Caco-2 (cell line): ENCODE measurements at regions not wholly inside any gene's neighbourhood (a gene's known extent, or its start where the extent isn't known, plus 50 kb on each side); places are given as distances from the start of the nearest gene placed in this dataset.

Source experiments
- BruUV-seq: library from RNA; stranded (reverse); fragments of 400-500 nt; replicated peaks from 2 replicates; lab custom pipeline; 2021; lab: Mats Ljungman, UMichigan
- CTCF ChIA-PET: fragments of 300-600 bp; sonication (Branson Sonifier 250); formaldehyde crosslinking; loops from one replicate; lab custom pipeline; 2022; ENCODE audit warnings: antibody characterized with exemption; lab: Charles Lee
- POLR2A ChIA-PET: fragments of 300-600 bp; sonication (Branson Sonifier 250); formaldehyde crosslinking; loops from one replicate; lab custom pipeline; 2022; ENCODE audit warnings: antibody characterized with exemption; lab: Charles Lee
- DNase-seq, 2 experiments: peaks; one replicate each; pipeline versions ENCODE4 v3.0.0 to v3.0.0-alpha.2; 2020 to 2022
- H3K27me3 ChIP-seq: replicated peaks from 2 replicates; pipeline ENCODE4 v1.6.0; 2011; ENCODE audit warnings: low read length; ENCODE audit not compliant: control insufficient read depth, insufficient read depth
- H3K36me3 ChIP-seq: 2 replicates; pipeline ENCODE4 v1.5.1; 2011; ENCODE audit warnings: low read length; ENCODE audit not compliant: control insufficient read depth, insufficient read depth
- H3K4me1 ChIP-seq: fragments of 250-450 bp; sonication (Bioruptor Pico); 2 replicates; pipeline ENCODE4 v1.5.1; 2020; ENCODE audit warnings: mild to moderate bottlenecking
- H3K4me3 ChIP-seq: 2 replicates; pipeline ENCODE4 v1.5.1; 2011; ENCODE audit warnings: low read depth, mild to moderate bottlenecking, control low read depth, low read length
- H3K9me3 ChIP-seq: fragments of 250-450 bp; sonication (Bioruptor Pico); 2 replicates; pipeline ENCODE4 v1.5.1; 2020; ENCODE audit warnings: mild to moderate bottlenecking, moderate library complexity
- H3K27ac Mint-ChIP-seq: one replicate; pipeline ENCODE4 v1.8.0; 2022; ENCODE audit warnings: mixed read lengths; ENCODE audit not compliant: unreplicated experiment
- H3K27me3 Mint-ChIP-seq: one replicate; pipeline ENCODE4 v1.8.0; 2022; ENCODE audit warnings: mixed read lengths; ENCODE audit not compliant: insufficient read depth, unreplicated experiment
- H3K36me3 Mint-ChIP-seq: one replicate; pipeline ENCODE4 v1.8.0; 2022; ENCODE audit warnings: mild to moderate bottlenecking, mixed read lengths; ENCODE audit not compliant: insufficient read depth, unreplicated experiment
- H3K4me1 Mint-ChIP-seq: one replicate; pipeline ENCODE4 v1.8.0; 2022; ENCODE audit warnings: low read depth, mixed read lengths; ENCODE audit not compliant: unreplicated experiment
- H3K4me3 Mint-ChIP-seq: one replicate; pipeline ENCODE4 v1.8.0; 2022; ENCODE audit warnings: mild to moderate bottlenecking, moderate library complexity, mixed read lengths; ENCODE audit not compliant: unreplicated experiment
- H3K9me3 Mint-ChIP-seq: one replicate; pipeline ENCODE4 v1.8.0; 2022; ENCODE audit warnings: mixed read lengths; ENCODE audit not compliant: unreplicated experiment
- CTCF ChIP-seq, 2 experiments: fragments of 200-600 bp in 1 of 2; IDR thresholded peaks; 1 replicate in 1 of 2; 2 replicates in 1 of 2; pipeline versions ENCODE4 v1.5.1 to v1.8.0; 2011 to 2022; ENCODE audit warnings: antibody characterized with exemption in 1 of 2, control low read depth in 1 of 2, inconsistent platforms in 1 of 2, low read depth in 1 of 2, low read length in 1 of 2, mild to moderate bottlenecking in 1 of 2, moderate library complexity in 1 of 2; ENCODE audit not compliant: insufficient read depth in 1 of 2, severe bottlenecking in 1 of 2, unreplicated experiment in 1 of 2
- intact Hi-C: fragments of 100-400 bp; cut with micrococcal nuclease; formaldehyde crosslinking; loops from one replicate; pipeline ENCODE4 v1.10.0; 2022; ENCODE audit not compliant: unreplicated experiment

DNA sequence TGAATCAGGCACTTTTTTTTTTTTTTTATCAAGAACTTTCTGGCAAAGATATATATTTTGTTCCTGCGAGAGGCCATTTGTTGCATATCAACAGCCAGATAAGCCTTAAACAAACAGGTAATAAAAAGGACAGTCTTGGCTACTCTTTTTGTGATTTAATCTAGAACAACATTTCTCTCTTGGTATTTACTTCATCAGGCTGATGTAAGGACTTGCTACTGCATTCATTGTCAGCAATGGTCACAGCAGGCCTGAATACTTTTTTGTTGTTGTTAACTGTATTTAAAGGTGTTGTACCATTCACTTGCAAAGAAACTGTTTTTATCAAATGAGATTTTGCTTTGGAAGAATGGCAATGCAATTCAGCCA lies 683.8 kb downstream of the IRS1 start:
- peaks cover 5% of the 10 kb centered on the region; the same call in 1 of the 2 replicates for H3K9me3 ChIP-seq
- peaks cover 26% of the 10 kb centered on the region for H3K4me1 ChIP-seq
- intact Hi-C loops, result loop anchor here (5.0 kb wide), 1 partner anchor 46 kb away; no protein-coding TSS in a partner anchor
- no peaks in the 10 kb centered on the region for H3K27me3 Mint-ChIP-seq
- no peaks in the 10 kb centered on the region for H3K36me3 ChIP-seq
- no TSS peak for BruUV-seq
- H3K36me3 Mint-ChIP-seq, result peaks cover 7% of the 10 kb centered on the region
- H3K4me1 Mint-ChIP-seq, result peaks cover 12% of the 10 kb centered on the region
- H3K27me3 ChIP-seq, result no peaks in the 10 kb centered on the region
- H3K4me3 ChIP-seq, result no peak overlapping the region
- ChIA-PET CTCF (no interaction called here), POLR2A (no interaction called here)
- no peak overlapping the region for H3K27ac Mint-ChIP-seq
- no peak for TF ChIP-seq CTCF (IDR thresholded peaks at IDR 0.05; ENCODE audit: insufficient read depth in 1 of 2, low read depth in 1 of 2, low read length in 1 of 2, severe bottlenecking in 1 of 2, unreplicated experiment in 1 of 2)
- peaks cover 9% of the 10 kb centered on the region for H3K9me3 Mint-ChIP-seq
- DNase-seq, result no peak
- no peak overlapping the region for H3K4me3 Mint-ChIP-seq

GRCh38 chr2:226115102-226115831 lies 684.4 kb downstream of the IRS1 start:
- BruUV-seq, result no TSS peak
- Histone ChIP-seq H3K9me3 (peaks cover 5% of the 10 kb centered on the region; the same call in 1 of the 2 replicates), H3K27me3 (no peaks in the 10 kb centered on the region), H3K36me3 (no peaks in the 10 kb centered on the region), H3K4me1 (peaks cover 26% of the 10 kb centered on the region), H3K4me3 (no peak overlapping the region)
- Mint-ChIP-seq H3K36me3 (peaks cover 7% of the 10 kb centered on the region), H3K27ac (peak overlapping the region; percentile 71), H3K27me3 (no peaks in the 10 kb centered on the region), H3K4me3 (peak overlapping the region; percentile 22), H3K4me1 (peaks cover 12% of the 10 kb centered on the region), H3K9me3 (peaks cover 9% of the 10 kb centered on the region)
- no peak for TF ChIP-seq CTCF (IDR thresholded peaks at IDR 0.05; ENCODE audit: insufficient read depth in 1 of 2, low read depth in 1 of 2, low read length in 1 of 2, severe bottlenecking in 1 of 2, unreplicated experiment in 1 of 2)
- DNase-seq, result peak in 1 of 2 experiments; percentile 34
- intact Hi-C loops, result loop anchor here (5.0 kb wide), 1 partner anchor 47 kb away; no protein-coding TSS in a partner anchor
- ChIA-PET CTCF (interaction anchor here (0.6 kb wide), 1 partner anchor 361 kb away, joined by 4 read pairs; no protein-coding TSS in a partner anchor), POLR2A (no interaction called here)

DNA sequence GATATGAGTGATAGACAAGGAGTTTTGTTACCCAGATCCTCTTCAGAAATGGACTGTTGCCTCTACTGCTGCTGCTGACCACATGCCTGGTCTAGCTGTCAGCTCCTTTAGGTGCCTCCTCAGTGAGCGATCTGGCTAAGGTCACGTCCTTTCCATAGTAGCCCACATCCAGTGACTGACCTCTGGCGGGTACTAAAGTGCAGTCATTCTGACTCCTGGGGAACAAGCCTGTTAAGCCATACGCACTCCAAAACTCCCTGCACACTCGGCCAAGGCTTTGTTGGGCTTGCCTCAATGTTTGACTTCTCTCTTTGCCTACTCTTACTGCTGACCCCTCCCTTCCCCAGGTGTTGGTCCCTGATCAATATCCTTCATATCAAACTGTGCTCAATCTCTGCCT lies 685.2 kb downstream of the IRS1 start:
- BruUV-seq, result no TSS peak
- CTCF ChIA-PET, result interaction anchor here (0.6 kb wide), 1 partner anchor 362 kb away, joined by 4 read pairs; no protein-coding TSS in a partner anchor

More for the DNA sequence above, 685.2 kb downstream of the IRS1 start:
- Histone ChIP-seq H3K4me3 (no peak overlapping the region), H3K27me3 (no peaks in the 10 kb centered on the region), H3K9me3 (peaks cover 5% of the 10 kb centered on the region; the same call in 1 of the 2 replicates), H3K4me1 (peaks cover 26% of the 10 kb centered on the region), H3K36me3 (no peaks in the 10 kb centered on the region)
- H3K27ac Mint-ChIP-seq, result peak overlapping the region; percentile 71
- peaks cover 7% of the 10 kb centered on the region for H3K36me3 Mint-ChIP-seq
- no peak overlapping the region for H3K4me3 Mint-ChIP-seq
- H3K4me1 Mint-ChIP-seq, result peaks cover 12% of the 10 kb centered on the region
- TF ChIP-seq CTCF (IDR thresholded peaks at IDR 0.05; ENCODE audit: insufficient read depth in 1 of 2, low read depth in 1 of 2, low read length in 1 of 2, severe bottlenecking in 1 of 2, unreplicated experiment in 1 of 2), result no peak
- H3K9me3 Mint-ChIP-seq, result peaks cover 9% of the 10 kb centered on the region
- no peaks in the 10 kb centered on the region for H3K27me3 Mint-ChIP-seq
- POLR2A ChIA-PET, result no interaction called here
- no peak for DNase-seq
- intact Hi-C loops, result no loop called here
